ENCODE measurements at regions not wholly inside any gene's neighbourhood (a gene's known extent, or its start where the extent isn't known, plus 50 kb on each side); places are given as distances from the start of the nearest gene placed in this dataset.

DNA sequence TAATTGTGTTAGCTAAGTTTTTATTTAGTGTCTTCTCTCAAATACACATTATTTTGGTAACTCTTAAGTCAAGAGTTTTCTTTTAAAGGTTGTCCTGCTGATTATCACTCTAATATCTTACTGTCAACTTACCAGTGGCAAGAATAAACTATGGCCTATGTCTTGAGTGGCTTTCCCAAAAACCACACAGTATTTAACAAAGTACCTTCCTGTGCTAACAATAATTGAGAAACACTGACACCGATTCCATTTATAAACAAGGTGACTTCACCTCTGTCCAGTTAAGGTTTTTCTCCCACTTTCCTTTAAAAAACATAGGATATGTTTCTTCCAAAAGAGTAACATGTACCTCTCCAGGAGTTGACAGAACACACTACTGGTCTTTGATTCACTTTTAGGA is 234.3 kb upstream of the CD96 start:
- TF ChIP-seq SP1 (IDR thresholded peaks at IDR 0.05): no peak
- no peak for TF ChIP-seq NFRKB (IDR thresholded peaks at IDR 0.05)
- TF ChIP-seq SUZ12 (IDR thresholded peaks at IDR 0.05): no peak
- TF ChIP-seq LEF1 (IDR thresholded peaks at IDR 0.05; ENCODE audit: borderline replicate concordance): no peak
- TF ChIP-seq ELF4 (IDR thresholded peaks at IDR 0.05): no peak
- TF ChIP-seq BHLHE40 (IDR thresholded peaks at IDR 0.05; ENCODE audit: borderline replicate concordance): no peak
- no peak for TF ChIP-seq FOXM1 (IDR thresholded peaks at IDR 0.05; ENCODE audit: borderline replicate concordance)
- no peak for TF ChIP-seq FOXA1 (IDR thresholded peaks at IDR 0.05)

Data from HEK293T (cell line).